ENCODE measurements at regions not wholly inside any gene's neighbourhood (a gene's known extent, or its start where the extent isn't known, plus 50 kb on each side); places are given as distances from the start of the nearest gene placed in this dataset.

- Histone ChIP-seq H3K4ac (ENCODE audit: low read length) (no peak overlapping the region), H2BK12ac (ENCODE audit: low read length) (peak overlapping the region; percentile 63), H2BK120ac (ENCODE audit: low read depth, low read length) (peak overlapping the region; percentile 53), H2AK5ac (ENCODE audit: low read depth, low read length) (peak overlapping the region; percentile 6), H3K4me2 (ENCODE audit: insufficient read depth, low read length, poor library complexity, severe bottlenecking) (no peak overlapping the region), H3K4me3 (ENCODE audit: low read length in 2 of 2) (no peak overlapping the region), H2AFZ (ENCODE audit: low read length) (no peak overlapping the region), H3K18ac (ENCODE audit: low read length) (peak overlapping the region; percentile 84), H4K8ac (ENCODE audit: low read depth, low read length) (no peak overlapping the region), H3K23ac (ENCODE audit: low read depth, low read length, poor library complexity) (peak overlapping the region; percentile 3), H2BK5ac (ENCODE audit: low read length) (no peak overlapping the region), H3K27me3 (ENCODE audit: control insufficient read depth in 3 of 3, insufficient read depth in 3 of 3, low read depth in 1 of 3, low read length in 3 of 3) (peaks cover 0 to 27% (median 0%) of the 10 kb centered on the region in 3 experiments), H3K9ac (ENCODE audit: low read depth, low read length, poor library complexity) (no peak overlapping the region), H4K91ac (ENCODE audit: low read depth, low read length, poor library complexity) (peak overlapping the region; percentile 7), H3K14ac (ENCODE audit: low read length) (peak overlapping the region; percentile 58), H3K36me3 (replicated peaks in 1 of 2; ENCODE audit: control insufficient read depth in 2 of 2, insufficient read depth in 2 of 2, low read length in 2 of 2) (no peaks in the 10 kb centered on the region), H3K79me1 (ENCODE audit: low read depth, low read length) (no peaks in the 10 kb centered on the region), H2BK15ac (ENCODE audit: low read length) (peak overlapping the region; percentile 80), H3K27ac (replicated peaks; ENCODE audit: low read length) (no peak overlapping the region), H3K9me3 (replicated peaks in 1 of 2; ENCODE audit: control insufficient read depth in 2 of 2, insufficient read depth in 1 of 2, low read depth in 1 of 2, low read length in 2 of 2) (peaks cover 0 to 3% of the 10 kb centered on the region in 2 donors), H3K4me1 (ENCODE audit: control insufficient read depth in 2 of 2, insufficient read depth in 1 of 2, low read depth in 1 of 2, low read length in 2 of 2) (peaks cover 2 to 16% of the 10 kb centered on the region in 2 donors)
- no CpG with 5 or more reads among the region's 24 CpGs for WGBS, 2 donors (ENCODE audit: extremely low coverage in 2 of 2, insufficient read length in 2 of 2, insufficient replicate concordance in 1 of 2)
- no peak for DNase-seq (ENCODE audit: low spot score)
Observed at GRCh38 chr18:75158465-75159237, 50.3 kb downstream of the PTGR3 start.

- Histone ChIP-seq H2AFZ (ENCODE audit: low read length) (no peak overlapping the region), H2BK15ac (ENCODE audit: low read length) (no peak overlapping the region), H3K27ac (replicated peaks; ENCODE audit: low read length) (no peak overlapping the region), H2BK5ac (ENCODE audit: low read length) (no peak overlapping the region), H3K79me1 (ENCODE audit: low read depth, low read length) (no peaks in the 10 kb centered on the region), H3K27me3 (ENCODE audit: control insufficient read depth in 3 of 3, insufficient read depth in 3 of 3, low read depth in 1 of 3, low read length in 3 of 3) (peaks cover 0 to 27% (median 0%) of the 10 kb centered on the region in 3 experiments), H2BK120ac (ENCODE audit: low read depth, low read length) (peak overlapping the region; percentile 53), H2BK12ac (ENCODE audit: low read length) (no peak overlapping the region), H3K23ac (ENCODE audit: low read depth, low read length, poor library complexity) (no peak overlapping the region), H3K9me3 (replicated peaks in 1 of 2; ENCODE audit: control insufficient read depth in 2 of 2, insufficient read depth in 1 of 2, low read depth in 1 of 2, low read length in 2 of 2) (peaks cover 0 to 3% of the 10 kb centered on the region in 2 donors), H3K4ac (ENCODE audit: low read length) (no peak overlapping the region), H3K4me1 (ENCODE audit: control insufficient read depth in 2 of 2, insufficient read depth in 1 of 2, low read depth in 1 of 2, low read length in 2 of 2) (peaks cover 2 to 15% of the 10 kb centered on the region in 2 donors), H3K4me2 (ENCODE audit: insufficient read depth, low read length, poor library complexity, severe bottlenecking) (no peak overlapping the region), H3K9ac (ENCODE audit: low read depth, low read length, poor library complexity) (no peak overlapping the region), H3K18ac (ENCODE audit: low read length) (peak overlapping the region; percentile 40), H2AK5ac (ENCODE audit: low read depth, low read length) (no peak overlapping the region), H3K14ac (ENCODE audit: low read length) (no peak overlapping the region), H3K4me3 (ENCODE audit: low read length in 2 of 2) (no peak overlapping the region), H3K36me3 (replicated peaks in 1 of 2; ENCODE audit: control insufficient read depth in 2 of 2, insufficient read depth in 2 of 2, low read length in 2 of 2) (no peaks in the 10 kb centered on the region), H4K8ac (ENCODE audit: low read depth, low read length) (no peak overlapping the region), H4K91ac (ENCODE audit: low read depth, low read length, poor library complexity) (no peak overlapping the region)
- DNase-seq (ENCODE audit: low spot score) = no peak
- no CpG with 5 or more reads among the region's 12 CpGs for WGBS, 2 donors (ENCODE audit: extremely low coverage in 2 of 2, insufficient read length in 2 of 2, insufficient replicate concordance in 1 of 2)
Observed at GRCh38 chr18:75157851-75158250, 51.1 kb downstream of the PTGR3 start.

GRCh38 chr18:75157381-75157780 is 51.6 kb downstream of the PTGR3 start:
- DNase-seq (ENCODE audit: low spot score) = no peak
- Histone ChIP-seq H3K36me3 (replicated peaks in 1 of 2; ENCODE audit: control insufficient read depth in 2 of 2, insufficient read depth in 2 of 2, low read length in 2 of 2) (no peaks in the 10 kb centered on the region), H3K18ac (ENCODE audit: low read length) (peak overlapping the region; percentile 30), H4K8ac (ENCODE audit: low read depth, low read length) (no peak overlapping the region), H3K9me3 (replicated peaks in 1 of 2; ENCODE audit: control insufficient read depth in 2 of 2, insufficient read depth in 1 of 2, low read depth in 1 of 2, low read length in 2 of 2) (peaks cover 0 to 3% of the 10 kb centered on the region in 2 donors), H3K27ac (replicated peaks; ENCODE audit: low read length) (no peak overlapping the region), H3K4me1 (ENCODE audit: control insufficient read depth in 2 of 2, insufficient read depth in 1 of 2, low read depth in 1 of 2, low read length in 2 of 2) (peaks cover 2 to 15% of the 10 kb centered on the region in 2 donors), H3K4me2 (ENCODE audit: insufficient read depth, low read length, poor library complexity, severe bottlenecking) (no peak overlapping the region), H4K91ac (ENCODE audit: low read depth, low read length, poor library complexity) (no peak overlapping the region), H3K79me1 (ENCODE audit: low read depth, low read length) (no peaks in the 10 kb centered on the region), H3K4me3 (ENCODE audit: low read length in 2 of 2) (no peak overlapping the region), H2BK15ac (ENCODE audit: low read length) (no peak overlapping the region), H2BK120ac (ENCODE audit: low read depth, low read length) (no peak overlapping the region), H3K23ac (ENCODE audit: low read depth, low read length, poor library complexity) (no peak overlapping the region), H2AK5ac (ENCODE audit: low read depth, low read length) (no peak overlapping the region), H3K27me3 (ENCODE audit: control insufficient read depth in 3 of 3, insufficient read depth in 3 of 3, low read depth in 1 of 3, low read length in 3 of 3) (peaks cover 0 to 25% (median 0%) of the 10 kb centered on the region in 3 experiments), H3K14ac (ENCODE audit: low read length) (no peak overlapping the region), H3K4ac (ENCODE audit: low read length) (no peak overlapping the region), H2BK5ac (ENCODE audit: low read length) (no peak overlapping the region), H3K9ac (ENCODE audit: low read depth, low read length, poor library complexity) (no peak overlapping the region), H2AFZ (ENCODE audit: low read length) (no peak overlapping the region), H2BK12ac (ENCODE audit: low read length) (no peak overlapping the region)
- no CpG with 5 or more reads among the region's 12 CpGs for WGBS, 2 donors (ENCODE audit: extremely low coverage in 2 of 2, insufficient read length in 2 of 2, insufficient replicate concordance in 1 of 2)

- Histone ChIP-seq H3K36me3 (replicated peaks in 1 of 2; ENCODE audit: control insufficient read depth in 2 of 2, insufficient read depth in 2 of 2, low read length in 2 of 2) (no peaks in the 10 kb centered on the region), H3K27me3 (ENCODE audit: control insufficient read depth in 3 of 3, insufficient read depth in 3 of 3, low read depth in 1 of 3, low read length in 3 of 3) (peaks cover 0 to 20% (median 0%) of the 10 kb centered on the region in 3 experiments), H3K4me3 (ENCODE audit: low read length in 2 of 2) (no peak overlapping the region), H3K79me1 (ENCODE audit: low read depth, low read length) (no peaks in the 10 kb centered on the region), H2BK120ac (ENCODE audit: low read depth, low read length) (no peak overlapping the region), H2AK5ac (ENCODE audit: low read depth, low read length) (no peak overlapping the region), H4K91ac (ENCODE audit: low read depth, low read length, poor library complexity) (no peak overlapping the region), H3K23ac (ENCODE audit: low read depth, low read length, poor library complexity) (no peak overlapping the region), H4K8ac (ENCODE audit: low read depth, low read length) (no peak overlapping the region), H3K27ac (replicated peaks; ENCODE audit: low read length) (no peak overlapping the region), H3K4me1 (ENCODE audit: control insufficient read depth in 2 of 2, insufficient read depth in 1 of 2, low read depth in 1 of 2, low read length in 2 of 2) (peaks cover 2 to 15% of the 10 kb centered on the region in 2 donors), H2AFZ (ENCODE audit: low read length) (no peak overlapping the region), H3K9me3 (replicated peaks in 1 of 2; ENCODE audit: control insufficient read depth in 2 of 2, insufficient read depth in 1 of 2, low read depth in 1 of 2, low read length in 2 of 2) (peaks cover 0 to 3% of the 10 kb centered on the region in 2 donors), H2BK5ac (ENCODE audit: low read length) (no peak overlapping the region), H2BK12ac (ENCODE audit: low read length) (no peak overlapping the region), H3K18ac (ENCODE audit: low read length) (no peak overlapping the region), H3K14ac (ENCODE audit: low read length) (no peak overlapping the region), H3K4me2 (ENCODE audit: insufficient read depth, low read length, poor library complexity, severe bottlenecking) (no peak overlapping the region), H3K9ac (ENCODE audit: low read depth, low read length, poor library complexity) (no peak overlapping the region), H3K4ac (ENCODE audit: low read length) (no peak overlapping the region), H2BK15ac (ENCODE audit: low read length) (no peak overlapping the region)
- DNase-seq (ENCODE audit: low spot score) = no peak
- WGBS, 2 donors (ENCODE audit: extremely low coverage in 2 of 2, insufficient read length in 2 of 2, insufficient replicate concordance in 1 of 2) = no CpG with 5 or more reads among the region's 5 CpGs
Observed at GRCh38 chr18:75156831-75157230, 52.1 kb downstream of the PTGR3 start.
